Frontal cortex (tissue), 3 donors: ENCODE measurements at regions not wholly inside any gene's neighbourhood (a gene's known extent, or its start where the extent isn't known, plus 50 kb on each side); places are given as distances from the start of the nearest gene placed in this dataset.
"Not testable (repeated sequence)": the region's sequence is repeated elsewhere in the genome, so short reads cannot be mapped to it uniquely, and the experiment has no call there.

Experiments
- DNase-seq, 2 donors: peaks; one replicate each; pipeline ENCODE4 v3.0.0; 2012; ENCODE audit warnings: low spot score in 2 of 2
- FAIRE-seq: peaks from 2 replicates; lab custom pipeline; 2012; peaks lifted over from hg19 to GRCh38; lab: Jason Lieb, UNC
- donor health status: control.
- donor health status: control.
- donor health status: control.

DNA sequence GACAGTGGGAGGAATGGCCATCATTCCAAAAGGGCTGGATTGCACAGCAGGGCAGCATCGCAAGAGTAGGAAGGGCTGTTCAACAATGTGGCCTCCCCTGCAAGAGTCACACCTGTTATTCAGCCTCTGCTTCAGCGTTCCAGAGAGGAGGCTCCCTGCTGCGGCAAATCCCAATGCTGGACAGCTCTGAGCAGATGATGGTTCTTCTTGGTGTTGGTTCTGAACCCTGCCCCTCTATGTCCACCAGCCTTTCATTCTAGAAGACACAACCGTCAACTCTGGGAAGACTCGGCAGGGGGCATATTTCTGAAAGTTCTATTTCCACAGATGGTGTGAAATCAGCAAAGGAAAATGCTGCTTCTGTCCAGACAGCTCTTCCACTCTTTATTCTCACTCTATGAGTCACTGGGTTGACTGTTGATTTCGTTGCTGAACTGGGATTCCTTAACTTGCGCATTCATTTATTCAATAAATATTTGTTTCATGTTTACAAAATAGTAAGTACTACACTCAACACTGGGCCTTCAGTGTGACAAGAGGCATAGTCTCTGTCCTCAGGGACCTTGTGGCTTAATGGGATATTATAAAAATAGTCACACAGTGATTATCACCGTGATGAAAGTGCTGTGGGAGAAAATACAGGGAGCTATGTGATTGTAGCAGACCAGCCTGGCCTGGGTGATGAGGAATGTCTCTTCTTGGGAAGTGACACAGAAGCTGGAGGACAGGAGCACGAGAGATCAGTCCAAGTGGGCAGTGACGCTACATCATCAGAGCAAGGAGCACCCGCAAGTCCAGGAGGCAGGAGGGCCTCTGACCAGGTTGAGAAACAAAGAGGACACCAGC is 260.3 kb downstream of the SIPA1L2 start:
- DNase-seq (no peak), FAIRE-seq (no peak)

- FAIRE-seq (no peak), DNase-seq (no peak)
Measured at GRCh38 chr1:232368821-232369321, 261.1 kb downstream of the SIPA1L2 start.

- no peak for FAIRE-seq
- DNase-seq: no peak
Measured at GRCh38 chr1:232367293-232367692, 262.6 kb downstream of the SIPA1L2 start.

DNA sequence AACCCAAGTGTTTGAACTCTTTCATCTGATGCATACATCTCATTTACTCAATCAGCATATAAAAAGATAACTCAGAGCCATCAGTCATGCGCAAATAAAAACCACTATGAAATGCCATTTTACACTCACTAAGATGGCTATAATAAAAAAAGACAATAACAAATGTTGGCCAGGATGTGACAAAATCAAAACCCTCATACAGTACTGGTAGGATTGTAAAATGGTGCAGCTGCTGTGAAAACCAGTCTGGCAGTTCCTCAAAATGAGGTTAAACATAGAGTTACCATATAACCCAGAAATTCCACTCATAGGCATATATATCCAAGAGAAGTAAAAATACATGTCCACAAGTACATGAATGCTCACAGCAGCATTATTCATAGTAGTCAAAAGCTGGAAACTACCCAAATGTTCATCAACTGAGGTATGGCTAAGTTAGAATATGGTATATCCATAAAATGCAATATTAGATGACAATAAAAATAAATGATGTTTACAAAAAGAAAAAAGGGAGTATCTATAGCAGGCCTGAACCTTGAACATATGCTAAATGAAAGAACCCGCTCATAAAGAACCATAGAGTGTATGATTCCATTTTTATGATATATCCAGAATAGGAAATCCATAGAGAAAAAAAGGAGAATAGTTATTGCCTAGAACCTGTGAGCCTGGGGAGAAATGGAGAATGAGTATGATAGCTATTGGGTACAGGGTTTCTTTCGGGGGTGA is 265.1 kb downstream of the SIPA1L2 start:
- FAIRE-seq (no peak), DNase-seq (no peak)

DNA sequence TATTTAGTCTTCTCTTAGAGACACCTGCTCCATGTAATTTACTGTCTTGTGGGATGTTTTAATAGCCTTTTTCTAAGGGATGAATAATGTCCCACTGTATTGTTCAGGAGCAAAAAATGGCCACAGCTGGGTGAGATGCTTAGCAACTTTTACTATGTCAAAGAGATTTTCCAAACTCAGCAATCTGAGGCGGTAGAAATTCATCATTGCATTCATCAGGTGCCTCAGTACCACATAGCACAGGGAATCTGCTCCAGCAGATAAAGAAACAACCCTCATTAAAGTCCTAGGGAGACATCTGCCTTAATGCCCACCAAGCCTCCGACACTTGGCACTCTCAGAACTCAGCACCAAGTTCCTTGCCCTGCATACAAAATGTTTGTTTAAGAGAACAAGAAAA is 266.9 kb downstream of the SIPA1L2 start:
- no peak for DNase-seq
- no peak for FAIRE-seq

DNA sequence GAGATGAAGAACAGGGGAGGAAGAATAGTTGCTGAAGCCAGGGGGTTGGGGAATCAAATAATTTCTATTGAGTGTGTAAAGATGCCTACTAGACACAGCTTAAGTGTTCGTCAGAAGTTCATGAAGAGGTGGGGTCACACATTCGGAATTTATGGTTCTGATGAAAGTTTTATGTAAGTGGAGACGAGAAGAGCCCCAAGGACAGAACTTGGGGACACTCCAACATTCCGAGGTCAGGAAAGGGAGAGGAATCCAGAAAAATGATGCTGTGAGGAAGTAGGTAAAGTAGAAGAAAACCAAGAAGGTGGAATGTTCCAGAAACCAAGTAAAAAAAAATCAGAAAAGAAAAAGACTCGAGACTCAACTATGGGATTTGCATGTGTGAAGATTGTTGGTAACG is 272.5 kb downstream of the SIPA1L2 start:
- FAIRE-seq (no peak), DNase-seq (no peak)

GRCh38 chr1:232355162-232356006 is 274.5 kb downstream of the SIPA1L2 start:
- DNase-seq: no peak
- no peak for FAIRE-seq

GRCh38 chr1:232353001-232353400 is 276.9 kb downstream of the SIPA1L2 start:
- FAIRE-seq (no peak), DNase-seq (no peak)

- FAIRE-seq (no peak), DNase-seq (no peak)
Measured at GRCh38 chr1:232352366-232352765, 277.6 kb downstream of the SIPA1L2 start.

- DNase-seq (no peak), FAIRE-seq (no peak)
Measured at GRCh38 chr1:232351335-232351734, 278.6 kb downstream of the SIPA1L2 start.

GRCh38 chr1:232346844-232347243 is 283.1 kb downstream of the SIPA1L2 start:
- DNase-seq: no peak
- FAIRE-seq: no peak

- no peak for DNase-seq
- no peak for FAIRE-seq
Measured at GRCh38 chr1:232344791-232345399, 285.0 kb downstream of the SIPA1L2 start.

GRCh38 chr1:232344186-232344585 is 285.7 kb downstream of the SIPA1L2 start:
- DNase-seq, FAIRE-seq: not testable (repeated sequence)

DNA sequence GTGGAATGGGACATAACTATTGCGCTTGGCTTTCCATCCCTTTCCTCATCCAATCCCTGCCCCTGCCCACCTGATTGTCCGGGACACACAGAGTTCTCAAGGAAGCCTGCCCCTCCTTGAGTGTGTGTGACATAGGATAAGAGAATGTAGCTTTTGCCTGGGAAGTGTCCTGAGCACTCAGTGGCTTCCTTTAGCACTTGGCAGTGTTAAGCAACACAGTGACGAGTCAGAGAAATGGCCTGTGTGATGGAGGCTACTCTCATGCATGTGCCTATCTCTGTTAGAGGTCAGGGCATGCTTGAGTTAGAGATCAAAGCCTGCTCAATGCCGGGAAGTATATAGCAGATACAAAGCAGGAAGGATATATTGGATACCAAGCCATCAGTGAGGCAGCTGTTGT is 289.5 kb downstream of the SIPA1L2 start:
- FAIRE-seq: no peak
- no peak for DNase-seq

- FAIRE-seq: no peak
- no peak for DNase-seq
Measured at GRCh38 chr1:232339073-232339472, 290.9 kb downstream of the SIPA1L2 start.

DNA sequence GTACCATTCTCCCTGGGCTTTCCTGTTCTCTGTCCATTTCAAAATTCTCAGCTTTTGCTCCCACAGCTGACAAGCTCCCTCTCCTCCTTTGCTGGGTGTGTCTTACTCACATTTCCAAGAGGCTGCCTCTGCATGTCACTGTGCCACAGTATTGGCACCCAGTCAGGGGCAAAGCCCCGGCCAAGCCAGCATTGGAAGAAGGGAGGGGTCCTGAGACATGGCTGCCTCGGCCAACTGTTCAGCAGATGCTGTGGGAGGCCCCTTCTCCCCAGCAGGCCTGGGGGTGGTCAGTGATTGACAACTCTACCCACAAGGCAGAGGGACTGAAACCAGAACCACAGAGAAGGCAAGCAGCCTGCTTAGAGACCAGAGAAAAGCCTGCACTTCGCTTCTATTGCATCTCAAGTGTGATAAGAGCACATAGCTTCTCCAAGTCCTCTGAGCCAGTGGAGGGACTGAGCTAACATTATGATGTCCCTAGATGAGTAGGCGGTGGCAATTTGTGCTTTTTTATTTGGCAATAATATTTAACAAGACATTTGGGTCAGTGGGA is 294.1 kb downstream of the SIPA1L2 start:
- no peak for DNase-seq
- no peak for FAIRE-seq

- FAIRE-seq: no peak
Measured at GRCh38 chr1:232335261-232335660, 294.7 kb downstream of the SIPA1L2 start.

DNA sequence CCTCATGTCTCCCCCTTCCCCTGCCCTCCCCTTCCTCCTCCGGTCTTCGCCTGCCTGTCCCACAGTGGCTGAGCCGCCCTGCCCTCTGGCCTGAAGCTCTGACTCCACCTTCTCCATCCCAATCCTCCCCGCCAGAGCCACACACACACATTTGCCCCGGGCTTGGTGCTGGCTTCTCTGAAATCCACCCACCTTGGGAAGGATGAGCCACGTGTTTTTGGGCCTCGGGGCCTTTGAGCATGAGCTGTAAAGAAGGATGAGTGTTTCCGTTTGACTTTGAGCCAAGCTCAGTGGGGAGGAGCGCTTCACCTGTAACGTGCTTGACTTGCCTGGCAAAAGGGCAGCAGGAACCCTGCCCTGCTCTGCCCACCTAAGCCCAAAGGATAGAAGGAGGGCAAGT is 295.1 kb downstream of the SIPA1L2 start:
- no peak for FAIRE-seq
- no peak for DNase-seq

More at GRCh38 chr1:232335261-232335660, 294.7 kb downstream of the SIPA1L2 start:
- no peak for DNase-seq

DNA sequence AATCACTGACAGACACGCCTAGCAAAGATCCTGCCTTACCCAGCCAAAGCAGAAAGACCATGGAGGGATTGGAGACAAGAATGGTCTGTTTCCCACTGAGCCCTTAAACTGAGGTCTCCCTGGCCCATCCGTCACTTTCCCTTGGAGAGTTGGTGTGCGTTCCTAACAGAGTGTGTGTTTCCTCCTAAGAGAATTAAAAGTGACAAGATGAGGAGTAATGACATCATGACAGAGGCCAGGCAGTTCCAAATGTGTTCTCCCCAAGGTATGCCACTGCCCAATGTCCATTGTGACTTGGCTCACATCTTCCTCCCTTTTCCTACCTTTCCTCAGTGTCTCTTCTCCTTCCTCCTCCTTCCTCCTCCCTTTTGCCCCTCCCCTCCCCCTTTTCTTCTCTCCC is 295.7 kb downstream of the SIPA1L2 start:
- DNase-seq: no peak
- FAIRE-seq: no peak

DNA sequence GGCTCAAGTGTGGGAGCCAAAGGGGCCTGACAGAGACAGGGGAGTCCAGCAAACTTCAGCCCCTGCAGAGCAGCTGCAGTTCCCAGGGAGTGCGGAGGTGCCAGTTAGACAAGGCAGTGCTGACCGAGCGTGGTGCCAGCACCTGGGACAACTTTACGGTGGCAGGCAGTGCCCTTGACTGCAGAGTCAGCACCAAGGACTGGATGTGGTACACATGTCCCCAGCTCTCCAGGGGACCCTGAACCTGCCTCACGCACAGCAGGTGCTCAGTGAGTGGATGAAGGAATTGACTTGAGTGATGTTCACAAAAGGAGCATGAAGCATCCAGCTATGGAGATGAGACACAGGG is 296.5 kb downstream of the SIPA1L2 start:
- DNase-seq: no peak
- no peak for FAIRE-seq
